ENCODE measurements at regions not wholly inside any gene's neighbourhood (a gene's known extent, or its start where the extent isn't known, plus 50 kb on each side); places are given as distances from the start of the nearest gene placed in this dataset.

- TF ChIP-seq USF2 (IDR thresholded peaks at IDR 0.05; ENCODE audit: low read length) (no peak), E2F6 (IDR thresholded peaks at IDR 0.05) (no peak), CHD7 (IDR thresholded peaks at IDR 0.05; ENCODE audit: insufficient replicate concordance, low read length) (no peak), RBBP5 (IDR thresholded peaks at IDR 0.05; ENCODE audit: borderline replicate concordance, low read depth, low read length) (no peak), SIRT6 (IDR thresholded peaks at IDR 0.05; ENCODE audit: low read length) (no peak), RXRA (IDR thresholded peaks at IDR 0.05; ENCODE audit: insufficient read depth, low read depth, low read length) (no peak)
Observed at GRCh38 chr10:55168343-55168742, 367.3 kb upstream of the PCDH15 start (continued).

Data from H1 (cell line).